ENCODE measurements at regions not wholly inside any gene's neighbourhood (a gene's known extent, or its start where the extent isn't known, plus 50 kb on each side); places are given as distances from the start of the nearest gene placed in this dataset.

GRCh38 chr6:130603391-130603790, 223.8 kb upstream of the SMLR1 start:
- TF ChIP-seq CTCF (IDR thresholded peaks at IDR 0.05; ENCODE audit: low read length) (no peak), EZH2 (optimal IDR thresholded peaks at IDR 0.05; ENCODE audit: low read depth, low read length) (no peak)

All from MM.1S (cell line).